Endothelial cell of hepatic sinusoid (primary cell): ENCODE measurements at regions not wholly inside any gene's neighbourhood (a gene's known extent, or its start where the extent isn't known, plus 50 kb on each side); places are given as distances from the start of the nearest gene placed in this dataset.

Experiments used
- in situ Hi-C: cut with HindIII; loops from 2 replicates; pipeline ENCODE4 v1.10.0; 2017; ENCODE audit warnings: low sequenced_read_pairs

- in situ Hi-C loops, result no loop called here
Observed at GRCh38 chr1:219681876-219682275, 69.0 kb upstream of the ZC3H11B start.

- in situ Hi-C loops, result no loop called here
Observed at GRCh38 chr1:219676012-219676765, 63.3 kb upstream of the ZC3H11B start.

GRCh38 chr1:219670426-219671149, 57.7 kb upstream of the ZC3H11B start:
- in situ Hi-C loops, result no loop called here

GRCh38 chr1:219669556-219669955, 56.7 kb upstream of the ZC3H11B start:
- in situ Hi-C loops, result loop anchor here (10.0 kb wide), 1 partner anchor 85 kb away; no protein-coding TSS in a partner anchor

GRCh38 chr1:219669042-219669441, 56.1 kb upstream of the ZC3H11B start:
- in situ Hi-C loops, result loop anchor here (10.0 kb wide), 1 partner anchor 84 kb away; no protein-coding TSS in a partner anchor

- in situ Hi-C loops, result loop anchor here (10.0 kb wide), 1 partner anchor 84 kb away; no protein-coding TSS in a partner anchor
Observed at GRCh38 chr1:219668446-219668845, 55.5 kb upstream of the ZC3H11B start.

- in situ Hi-C loops, result loop anchor here (10.0 kb wide), 1 partner anchor 81 kb away; no protein-coding TSS in a partner anchor
Observed at GRCh38 chr1:219666242-219666641, 53.3 kb upstream of the ZC3H11B start.

GRCh38 chr1:219665089-219665488, 52.2 kb upstream of the ZC3H11B start:
- in situ Hi-C loops, result loop anchor here (10.0 kb wide), 1 partner anchor 80 kb away; no protein-coding TSS in a partner anchor

- in situ Hi-C loops, result loop anchor here (5.0 to 10.0 kb wide), 2 partner anchors 80 to 93 kb away; no protein-coding TSS in a partner anchor
Observed at GRCh38 chr1:219664310-219665029, 51.6 kb upstream of the ZC3H11B start.
